NCI-H1417 (cell line): ENCODE measurements at regions not wholly inside any gene's neighbourhood (a gene's known extent, or its start where the extent isn't known, plus 50 kb on each side); places are given as distances from the start of the nearest gene placed in this dataset.
"Not testable (repeated sequence)": the region's sequence is repeated elsewhere in the genome, so short reads cannot be mapped to it uniquely, and the experiment has no call there.

Source experiments
- DNase-seq, 3 experiments: peaks; one replicate each; lab custom pipeline; 2025; lab: John Stamatoyannopoulos, UW

DNA sequence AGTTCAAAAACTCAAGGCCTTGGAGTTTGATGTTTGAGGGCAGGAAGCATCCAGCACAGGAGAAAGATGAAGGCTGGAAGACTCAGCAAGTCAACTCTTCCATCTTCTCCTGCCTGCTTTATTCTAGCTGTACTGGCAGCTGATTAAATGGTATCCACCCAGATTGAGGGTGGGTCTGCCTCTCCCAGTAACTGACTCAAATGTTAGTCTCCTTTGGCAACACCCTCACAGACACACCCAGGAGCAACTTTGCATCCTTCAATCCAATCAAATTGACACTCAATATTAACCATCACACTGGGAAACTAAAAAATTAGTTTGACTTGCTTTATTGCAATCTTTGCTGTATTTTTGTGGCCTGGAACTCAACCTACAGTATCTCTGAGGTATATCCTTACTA is 230.5 kb upstream of the TARS1 start:
- not testable (repeated sequence) for DNase-seq

DNA sequence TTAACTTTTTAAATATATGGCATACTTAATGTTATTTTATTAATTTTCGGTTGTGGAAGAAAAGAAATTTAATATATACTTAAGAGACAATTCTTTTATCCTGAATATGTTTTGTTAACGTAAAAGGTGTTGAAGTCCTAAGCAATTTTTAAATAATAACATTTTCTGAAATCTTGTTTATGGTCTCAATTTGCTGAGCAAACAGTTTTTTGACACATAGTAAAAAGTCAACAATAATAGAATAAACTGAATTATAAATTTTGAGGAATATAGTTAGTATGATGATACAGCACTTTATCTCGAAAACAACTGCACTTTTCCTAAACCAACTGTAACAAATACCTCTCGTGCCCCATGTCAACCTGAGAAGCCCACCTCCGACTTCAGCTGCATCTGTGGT is 229.8 kb upstream of the TARS1 start:
- no peak for DNase-seq

DNA sequence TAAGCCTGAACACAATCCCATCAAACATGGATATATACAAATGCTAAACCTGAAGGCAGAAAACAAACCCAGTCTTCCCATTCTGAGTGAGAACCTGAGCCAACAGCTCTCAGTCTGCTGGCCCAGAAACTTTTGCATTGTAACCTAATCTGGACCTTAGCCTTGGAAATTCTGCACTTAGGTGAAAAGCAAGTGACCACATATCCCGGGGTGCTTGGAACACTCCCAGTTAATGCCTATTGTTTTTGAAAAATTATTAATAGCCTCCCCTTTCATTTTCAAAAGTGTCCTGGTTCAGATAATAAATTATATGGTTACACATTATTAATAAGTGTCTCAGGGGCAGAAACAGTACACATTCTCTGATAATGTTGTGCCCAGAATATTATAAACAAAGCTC is 228.3 kb upstream of the TARS1 start:
- DNase-seq = no peak

DNA sequence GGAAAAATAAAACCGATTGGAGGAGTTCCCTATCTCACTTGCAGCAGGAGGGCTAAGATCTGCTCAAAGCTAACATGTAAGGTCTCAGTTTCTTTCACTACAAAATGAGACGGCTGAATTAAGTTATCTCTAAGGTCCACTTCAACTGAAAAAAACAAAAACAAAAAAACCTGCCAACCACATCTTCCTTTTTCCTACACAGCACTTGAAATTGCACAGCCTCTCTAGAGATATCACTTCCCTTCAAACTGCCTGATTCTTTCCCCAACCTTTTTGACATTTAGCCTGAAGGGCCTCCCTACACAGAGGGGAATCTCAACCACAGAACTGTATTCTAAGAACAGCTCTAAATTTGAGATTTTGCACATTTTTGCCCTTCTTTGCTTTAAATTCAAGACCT is 227.9 kb upstream of the TARS1 start:
- DNase-seq = no peak

DNA sequence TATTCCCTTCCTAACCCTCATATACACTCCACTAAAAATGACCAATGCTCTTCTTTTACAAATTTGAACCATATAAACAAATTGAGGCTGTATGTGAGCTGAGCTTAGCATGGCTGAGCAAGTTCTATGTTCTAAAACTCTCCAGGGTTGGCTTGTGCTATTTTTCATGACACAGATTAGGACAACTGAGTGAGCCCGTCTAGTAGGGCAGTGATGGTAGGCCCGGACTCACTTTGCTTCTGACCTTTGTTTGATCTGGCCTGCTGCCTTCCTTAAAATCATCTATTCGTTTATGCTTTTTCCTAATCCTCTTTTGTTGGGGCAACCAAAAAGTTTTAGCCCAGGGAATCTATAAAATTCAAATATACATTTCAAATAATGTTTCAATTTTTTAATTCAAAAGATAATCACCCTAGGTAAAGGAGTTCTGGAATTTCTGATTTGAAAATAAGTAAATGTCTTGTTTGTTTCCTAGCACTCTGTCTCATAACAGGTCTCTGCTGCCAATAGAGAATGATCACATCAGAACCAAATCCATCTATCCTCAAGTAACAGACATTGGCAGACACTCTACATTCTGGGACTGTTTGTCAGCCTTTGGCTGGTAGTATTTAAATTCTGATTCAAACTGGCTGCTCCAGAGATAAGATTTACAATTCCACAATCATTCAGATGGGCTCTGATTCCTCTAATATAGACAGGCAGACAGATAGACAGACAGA is 217.0 kb upstream of the TARS1 start:
- DNase-seq = no peak

DNA sequence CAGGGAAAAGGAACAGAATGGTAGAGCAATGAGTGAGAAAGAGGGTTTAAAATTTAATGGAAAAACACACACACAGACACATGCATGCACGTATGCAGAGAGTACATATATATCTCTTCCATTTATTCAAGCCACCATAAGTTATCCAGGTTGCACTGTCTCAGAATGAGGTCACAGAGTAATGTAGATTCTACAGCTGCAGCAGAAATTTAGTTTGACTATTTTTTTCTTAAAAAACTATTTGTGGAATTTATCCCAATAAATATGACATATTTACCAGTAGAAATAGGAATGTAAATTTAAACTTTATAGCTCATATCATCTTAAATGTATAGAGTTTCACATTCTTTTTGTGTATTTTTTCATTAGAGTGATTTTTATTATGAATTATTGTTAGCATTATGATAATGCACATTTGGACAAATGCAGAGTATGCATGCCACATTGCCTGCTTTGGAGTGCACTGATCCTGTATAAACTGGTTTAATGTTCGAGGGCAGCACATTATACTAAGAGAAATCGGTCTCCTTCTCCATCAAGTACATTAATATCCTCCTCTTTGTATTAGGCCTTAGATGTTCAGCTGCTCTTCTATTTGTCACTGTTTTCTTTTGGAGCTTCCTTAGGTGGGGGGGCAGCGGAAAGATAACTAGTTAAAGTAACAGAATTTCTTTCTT is 216.3 kb upstream of the TARS1 start:
- no peak for DNase-seq

DNA sequence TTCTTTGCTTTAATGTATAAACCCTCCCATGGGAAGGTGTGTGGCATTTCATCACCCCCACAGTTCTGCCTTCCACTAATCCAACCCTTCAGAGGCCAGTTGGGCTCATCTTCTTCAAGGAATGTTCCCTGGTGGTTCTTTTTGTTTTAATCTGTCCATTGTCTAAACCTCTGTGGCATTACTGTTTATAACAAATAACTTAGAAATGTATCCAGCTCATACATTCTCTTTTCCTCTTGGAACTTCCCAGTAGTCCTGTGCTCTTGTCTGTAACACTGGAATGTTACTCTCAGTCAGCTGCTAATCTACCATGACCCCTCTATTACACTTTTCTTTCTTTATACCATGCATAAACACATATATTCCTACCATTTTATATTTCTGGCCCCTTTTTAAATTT is 213.5 kb upstream of the TARS1 start:
- no peak for DNase-seq

DNA sequence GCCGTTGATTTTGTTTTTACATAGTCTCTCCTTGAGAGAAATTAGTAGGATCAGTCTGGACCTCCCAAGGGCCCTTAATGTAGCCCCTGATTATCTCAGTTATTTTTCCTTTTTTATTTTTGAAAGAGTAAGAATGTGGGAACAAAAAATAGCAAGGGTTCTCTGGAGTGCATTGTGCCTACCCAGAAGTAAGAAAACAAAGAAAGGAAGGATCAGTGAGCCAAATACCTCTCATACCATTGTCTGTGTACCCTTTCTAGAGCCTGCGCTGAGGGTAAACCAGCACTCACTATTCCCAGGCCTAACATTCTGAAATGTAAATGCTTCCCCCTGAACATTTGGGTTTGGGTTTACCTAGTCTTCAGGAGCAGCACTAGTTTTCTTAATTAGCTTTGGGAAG is 213.0 kb upstream of the TARS1 start:
- no peak for DNase-seq

DNA sequence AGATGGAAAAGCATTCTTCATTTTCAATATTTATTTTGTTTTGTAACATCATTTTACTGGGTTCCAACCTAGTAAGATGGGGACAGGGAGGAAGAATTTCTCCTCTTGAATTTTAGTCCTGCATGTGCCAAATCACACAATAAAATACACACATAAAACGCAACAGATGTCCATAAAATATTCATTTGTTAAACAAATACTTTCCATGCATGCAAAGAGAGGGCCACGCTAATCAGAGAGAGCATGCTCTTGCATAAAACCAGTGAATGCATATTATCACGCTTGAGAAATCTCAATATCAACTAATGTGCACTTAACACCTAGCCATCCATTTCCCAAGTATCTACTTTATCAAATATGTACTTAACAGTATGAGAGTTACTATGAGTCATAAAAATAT is 212.6 kb upstream of the TARS1 start:
- DNase-seq = no peak

DNA sequence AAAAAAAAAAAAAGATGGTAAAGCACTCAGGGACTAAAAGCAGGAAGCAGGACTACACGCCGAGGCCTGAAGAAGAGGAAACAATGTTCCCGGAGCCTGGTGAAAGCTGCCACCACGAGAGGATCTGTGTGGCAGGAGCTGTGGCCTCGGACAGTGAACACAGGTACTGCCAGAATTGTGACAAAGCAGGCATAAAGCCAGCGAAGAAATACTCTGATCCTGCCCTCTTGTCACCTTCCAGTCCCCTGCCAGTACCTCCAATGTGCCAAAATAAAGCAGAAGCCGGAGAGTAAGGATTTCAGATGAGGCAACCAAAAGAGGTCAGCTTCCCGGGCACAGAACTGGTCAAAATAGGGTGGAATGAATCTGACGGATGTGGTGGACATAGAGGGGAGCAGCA is 211.5 kb upstream of the TARS1 start:
- no peak for DNase-seq

DNA sequence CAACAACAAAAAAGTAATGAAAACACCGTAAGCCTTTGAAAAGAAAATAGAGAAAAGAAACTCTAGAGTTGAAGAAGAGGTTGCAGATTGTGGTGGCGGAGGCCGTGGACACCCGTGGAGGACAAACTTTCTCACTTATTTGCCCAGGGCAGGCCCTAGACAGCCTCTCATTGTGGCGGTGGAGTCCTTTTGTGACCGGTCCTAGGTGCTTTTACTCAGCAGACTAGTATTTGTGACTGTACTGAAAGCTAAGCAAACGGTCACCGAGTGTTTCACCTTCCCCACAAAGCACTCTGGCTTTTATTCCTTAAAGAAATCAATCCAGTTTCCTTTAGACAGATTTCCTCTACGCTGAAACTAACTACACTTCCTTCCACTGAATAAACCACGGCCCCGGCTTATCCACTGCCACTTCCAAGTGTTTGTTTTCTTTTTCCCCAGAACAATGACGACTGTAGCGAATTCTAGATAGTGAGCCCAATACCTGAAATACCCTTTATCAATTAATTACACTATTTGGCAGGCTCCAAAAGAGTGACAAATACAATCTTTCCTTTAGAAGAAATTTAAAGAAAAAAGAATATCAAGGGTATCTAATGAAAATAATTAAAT is 210.2 kb upstream of the TARS1 start:
- no peak for DNase-seq

DNA sequence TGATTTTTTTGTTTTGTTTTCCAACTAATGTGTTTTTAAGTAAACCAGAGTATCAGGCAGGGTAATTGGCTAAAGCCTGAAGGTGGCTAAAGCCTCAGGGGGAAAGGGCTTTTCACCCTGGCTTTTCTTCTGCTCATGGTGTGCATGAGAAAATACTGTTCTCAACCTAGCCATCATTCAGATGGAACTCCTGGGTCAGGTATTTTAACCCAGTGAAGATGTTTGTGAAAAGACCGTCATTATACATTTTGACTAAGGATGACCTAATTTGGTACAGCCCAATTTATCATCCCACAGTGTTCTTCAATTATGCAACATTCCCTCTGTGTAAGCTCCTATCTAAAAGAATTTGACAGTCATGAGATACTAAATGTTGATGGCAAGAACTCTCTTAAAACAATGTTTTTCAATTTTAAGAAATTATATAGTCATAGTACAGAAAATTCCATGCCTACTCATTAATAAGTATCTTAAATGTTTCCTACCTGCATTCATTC is 209.5 kb upstream of the TARS1 start:
- no peak for DNase-seq

DNA sequence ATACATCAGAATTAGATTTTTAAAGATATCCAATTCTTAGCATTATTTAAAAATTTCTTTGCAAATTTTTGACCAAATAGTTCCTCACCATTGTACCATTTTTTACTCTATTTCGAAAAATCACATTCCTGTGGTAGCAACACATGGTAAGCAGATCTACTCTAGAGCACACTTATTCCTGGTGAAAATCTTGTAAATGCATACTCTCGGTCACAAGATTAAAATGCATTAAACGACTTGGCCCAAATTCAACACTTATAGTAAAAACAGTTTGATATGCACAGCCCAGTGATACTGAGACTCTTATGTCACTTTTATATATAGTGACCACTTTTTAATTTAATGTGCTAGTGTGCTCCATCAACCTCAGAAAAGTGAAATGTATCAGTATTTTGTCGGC is 208.8 kb upstream of the TARS1 start:
- no peak for DNase-seq

DNA sequence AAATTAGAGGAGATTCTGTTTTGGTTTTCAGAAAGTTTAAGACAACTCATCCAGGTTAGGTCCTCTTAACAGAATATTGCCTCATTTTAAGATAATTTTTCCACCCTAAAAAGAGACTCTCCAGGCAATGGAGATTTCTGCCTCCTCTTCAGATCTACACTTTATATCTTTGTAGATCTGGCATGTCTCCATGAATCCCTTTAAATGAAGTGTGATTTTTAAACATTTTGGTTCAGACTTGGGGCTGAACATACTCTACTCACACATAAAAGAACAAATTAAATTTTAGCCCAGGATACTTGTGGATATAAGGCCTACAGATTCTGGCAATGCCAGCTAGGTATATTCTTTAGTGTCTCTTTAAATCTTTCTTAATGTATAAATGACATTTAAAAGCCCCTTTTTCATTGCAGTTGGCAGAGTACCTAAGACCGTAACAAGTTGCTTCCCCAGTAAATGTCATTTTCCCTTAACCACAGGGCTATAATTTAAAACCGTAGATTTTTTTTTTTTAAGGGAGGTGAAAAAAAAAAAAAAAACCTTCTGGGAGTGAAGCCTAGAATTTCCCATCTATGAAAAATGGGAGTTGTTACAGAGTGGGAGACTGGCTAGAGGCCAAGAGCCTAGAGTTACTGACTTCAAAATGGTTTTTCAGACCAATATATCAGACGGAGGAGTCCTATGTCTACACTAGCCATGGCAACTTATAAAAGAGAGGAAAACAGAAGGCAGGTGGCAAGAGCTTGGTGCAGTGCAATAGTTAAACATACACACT is 207.8 kb upstream of the TARS1 start:
- no peak for DNase-seq

DNA sequence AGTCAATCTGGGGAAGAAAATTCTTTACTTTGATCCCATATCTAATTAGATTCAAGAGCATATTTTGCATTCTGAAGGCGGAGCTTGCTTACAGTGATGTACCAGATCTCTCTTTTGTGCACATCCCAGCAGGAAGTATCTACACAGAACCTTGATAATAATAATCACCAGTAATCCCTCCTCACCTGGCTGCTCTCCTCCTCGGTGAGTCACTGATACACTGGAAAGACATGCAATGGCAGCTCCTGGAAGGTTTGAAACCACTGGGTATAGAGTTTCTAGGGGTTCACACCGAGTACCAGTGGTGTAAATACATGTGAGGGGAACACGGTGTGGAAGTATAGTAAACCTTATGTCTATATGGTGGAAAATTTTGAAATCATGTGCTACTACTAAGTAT is 205.5 kb upstream of the TARS1 start:
- DNase-seq = no peak

DNA sequence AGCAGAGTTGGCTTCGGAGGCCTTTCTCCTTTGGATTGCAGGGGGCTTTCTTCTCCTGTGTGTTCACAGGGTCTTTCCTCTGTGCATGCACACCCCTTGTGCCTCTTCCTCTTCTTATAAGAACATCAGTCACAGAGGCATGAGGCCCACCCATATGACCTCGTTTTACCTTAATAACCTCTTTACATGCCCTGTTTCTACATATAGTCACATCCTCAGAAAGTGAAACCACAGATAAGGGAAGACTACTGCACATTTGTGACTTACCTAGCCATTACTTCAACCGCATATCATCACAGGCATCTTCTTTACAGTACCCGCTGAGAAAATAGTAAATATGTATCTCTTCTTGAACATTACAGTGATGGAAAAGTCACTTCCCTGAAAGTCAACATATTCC is 204.9 kb upstream of the TARS1 start:
- no peak for DNase-seq

DNA sequence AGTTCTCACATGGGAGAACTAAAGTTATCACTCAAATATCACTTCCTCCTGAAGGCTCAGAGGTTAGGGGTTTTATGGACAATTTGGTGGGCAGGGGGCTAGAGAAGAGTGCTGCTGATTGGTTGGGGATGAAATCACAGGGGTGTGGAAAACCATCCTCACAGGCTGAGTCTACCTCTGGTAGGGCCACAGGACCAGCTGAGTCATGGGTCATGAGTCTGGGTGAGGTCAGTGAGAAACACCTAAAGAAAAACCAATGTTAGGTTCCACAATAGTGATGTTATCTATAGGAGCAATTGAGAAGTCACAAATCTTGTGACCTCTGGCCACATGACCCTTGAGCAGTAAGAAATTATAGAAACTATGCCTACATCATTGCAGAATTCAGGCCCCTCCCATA is 203.3 kb upstream of the TARS1 start:
- DNase-seq = no peak

DNA sequence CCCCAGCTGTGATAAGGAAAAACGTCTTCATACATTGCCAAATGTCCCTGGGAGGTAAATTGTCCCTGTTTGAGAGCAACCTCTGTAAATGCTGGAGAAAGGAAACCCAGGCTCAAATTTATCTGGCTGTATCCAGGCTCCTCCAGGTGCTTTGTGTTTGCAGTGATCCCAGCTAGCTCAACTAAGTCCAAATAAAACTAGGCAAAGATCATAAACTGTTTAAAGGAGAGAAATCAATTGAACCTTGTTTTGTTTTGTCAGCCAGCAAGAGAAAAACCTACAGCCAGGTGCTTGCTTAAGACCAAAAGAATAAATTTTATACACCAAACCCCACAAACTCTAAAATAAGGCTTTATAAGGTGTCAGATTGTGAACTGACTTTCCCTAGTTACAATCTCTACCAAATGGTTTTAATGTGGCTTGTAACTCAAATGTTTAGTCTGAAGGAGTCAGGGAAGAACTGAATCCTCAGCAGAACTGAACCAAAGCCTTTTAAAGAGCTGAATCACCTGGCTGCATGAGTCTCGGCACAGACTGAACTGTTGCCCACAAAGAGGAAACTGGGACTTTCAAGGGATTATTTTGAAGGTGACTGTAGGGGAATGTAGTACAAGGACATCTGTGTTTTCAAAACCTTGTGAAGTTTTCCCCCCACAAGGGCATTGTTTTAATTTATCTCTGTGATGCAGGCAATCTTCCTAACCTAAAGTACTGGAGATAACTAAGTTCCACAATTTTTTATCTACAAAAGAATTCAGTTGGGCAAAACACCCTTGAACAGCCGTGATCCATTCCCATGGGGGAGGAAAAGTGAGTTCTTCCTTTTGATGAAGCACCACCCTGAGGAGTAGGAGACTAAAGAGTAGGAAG is 201.7 kb upstream of the TARS1 start:
- DNase-seq = no peak

DNA sequence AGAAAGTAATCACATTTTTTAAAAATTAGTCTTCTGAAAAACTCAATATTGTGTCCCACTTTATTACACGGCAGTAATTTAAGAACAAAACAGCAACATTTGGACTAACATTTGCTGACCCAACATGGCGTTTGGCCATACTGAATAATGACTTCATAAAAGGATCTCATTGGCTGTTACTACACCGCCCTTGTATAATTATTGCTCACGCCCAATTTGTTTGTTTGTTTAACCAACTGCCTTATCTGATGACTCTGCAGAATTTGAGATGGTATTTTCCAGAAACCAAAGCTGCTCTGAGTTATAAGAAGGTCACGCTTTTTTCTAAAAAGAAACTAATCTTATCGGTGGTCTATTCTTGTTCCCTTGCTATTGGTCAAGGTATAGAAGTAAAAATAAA is 200.2 kb upstream of the TARS1 start:
- no peak for DNase-seq

DNA sequence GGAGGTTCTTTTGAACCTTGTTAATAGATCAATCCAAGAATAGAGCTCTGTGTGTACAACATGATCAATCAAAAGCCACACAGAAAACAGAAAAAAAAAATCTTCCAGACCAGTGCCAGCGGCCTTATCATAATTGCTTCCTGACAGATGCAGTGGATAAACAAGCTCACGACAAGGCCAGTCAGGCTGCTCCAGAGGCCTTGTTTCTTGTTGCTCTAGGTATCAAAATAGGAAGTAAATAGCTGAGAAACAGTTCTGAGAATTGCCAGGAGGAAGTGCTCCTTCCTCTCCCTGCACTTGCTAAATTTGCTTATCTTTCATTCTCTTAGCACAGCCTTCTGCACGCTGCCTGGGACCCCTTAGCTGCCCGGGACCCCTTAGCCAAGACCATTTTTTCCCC is 199.0 kb upstream of the TARS1 start:
- DNase-seq = no peak

DNA sequence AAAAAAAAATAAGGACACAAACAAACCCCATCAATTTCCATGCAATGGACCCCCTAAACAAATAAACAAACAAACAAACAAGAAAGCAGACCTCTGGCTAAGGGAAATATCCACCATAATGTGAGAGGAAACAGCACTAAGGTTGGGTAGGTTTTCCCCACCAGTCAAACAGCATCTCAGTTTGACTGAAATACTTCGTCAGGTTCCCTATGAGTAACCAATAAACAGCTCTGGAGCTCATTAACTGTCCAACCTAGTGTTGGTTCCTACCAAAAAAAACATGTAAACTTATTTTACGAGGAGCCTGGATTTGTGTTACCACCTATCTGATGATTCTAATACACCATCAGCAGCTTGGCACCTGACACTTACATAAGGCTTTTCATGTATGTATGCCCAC is 198.5 kb upstream of the TARS1 start:
- no peak for DNase-seq
